ENCODE measurements at regions not wholly inside any gene's neighbourhood (a gene's known extent, or its start where the extent isn't known, plus 50 kb on each side); places are given as distances from the start of the nearest gene placed in this dataset.

- H3K27me3 ChIP-seq (ENCODE audit: control insufficient read depth, insufficient read depth, low read length), result no peaks in the 10 kb centered on the region
These were observed 133.9 kb downstream of the UCHL1 start for GRCh38 chr4:41390661-41391060.

GRCh38 chr4:41391271-41391670 is 134.5 kb downstream of the UCHL1 start:
- Histone ChIP-seq H3K4me1 (ENCODE audit: control insufficient read depth, insufficient read depth, low read length) (peaks cover 11% of the 10 kb centered on the region; the same call in 1 of the 2 replicates), H3K9me3 (ENCODE audit: control insufficient read depth, insufficient read depth, low read length) (no peaks in the 10 kb centered on the region), H3K27ac (ENCODE audit: low read depth, low read length) (no peak overlapping the region)

More at GRCh38 chr4:41390661-41391060, 133.9 kb downstream of the UCHL1 start:
- H3K9ac ChIP-seq (ENCODE audit: low read depth, low read length), result no peak overlapping the region
- H3K9me3 ChIP-seq (ENCODE audit: control insufficient read depth, insufficient read depth, low read length), result no peaks in the 10 kb centered on the region
- H3K4me1 ChIP-seq (ENCODE audit: control insufficient read depth, insufficient read depth, low read length), result peaks cover 5% of the 10 kb centered on the region; the same call in 1 of the 2 replicates
- no peak overlapping the region for H3K27ac ChIP-seq (ENCODE audit: low read depth, low read length)
- no peaks in the 10 kb centered on the region for H3K36me3 ChIP-seq (ENCODE audit: control insufficient read depth, insufficient read depth, low read length)
- H3K4me3 ChIP-seq (ENCODE audit: low read depth, low read length), result no peak overlapping the region

GRCh38 chr4:41394481-41394894 is 137.8 kb downstream of the UCHL1 start:
- no peaks in the 10 kb centered on the region for H3K36me3 ChIP-seq (ENCODE audit: control insufficient read depth, insufficient read depth, low read length)
- no peak overlapping the region for H3K4me3 ChIP-seq (ENCODE audit: low read depth, low read length)
- peaks cover 24% of the 10 kb centered on the region for H3K4me1 ChIP-seq (ENCODE audit: control insufficient read depth, insufficient read depth, low read length)
- no peak overlapping the region for H3K27ac ChIP-seq (ENCODE audit: low read depth, low read length)
- H3K9me3 ChIP-seq (ENCODE audit: control insufficient read depth, insufficient read depth, low read length), result no peaks in the 10 kb centered on the region
- H3K9ac ChIP-seq (ENCODE audit: low read depth, low read length), result no peak overlapping the region
- H3K27me3 ChIP-seq (ENCODE audit: control insufficient read depth, insufficient read depth, low read length), result no peaks in the 10 kb centered on the region

More at GRCh38 chr4:41391271-41391670, 134.5 kb downstream of the UCHL1 start:
- Histone ChIP-seq H3K4me3 (ENCODE audit: low read depth, low read length) (no peak overlapping the region), H3K9ac (ENCODE audit: low read depth, low read length) (no peak overlapping the region), H3K27me3 (ENCODE audit: control insufficient read depth, insufficient read depth, low read length) (no peaks in the 10 kb centered on the region), H3K36me3 (ENCODE audit: control insufficient read depth, insufficient read depth, low read length) (no peaks in the 10 kb centered on the region)

GRCh38 chr4:41396214-41396613 is 139.5 kb downstream of the UCHL1 start:
- peak overlapping the region; percentile 51 for H3K27ac ChIP-seq (ENCODE audit: low read depth, low read length)
- H3K27me3 ChIP-seq (ENCODE audit: control insufficient read depth, insufficient read depth, low read length), result no peaks in the 10 kb centered on the region
- H3K9ac ChIP-seq (ENCODE audit: low read depth, low read length), result no peak overlapping the region
- peaks cover 25% of the 10 kb centered on the region for H3K4me1 ChIP-seq (ENCODE audit: control insufficient read depth, insufficient read depth, low read length)
- no peaks in the 10 kb centered on the region for H3K36me3 ChIP-seq (ENCODE audit: control insufficient read depth, insufficient read depth, low read length)
- H3K4me3 ChIP-seq (ENCODE audit: low read depth, low read length), result no peak overlapping the region
- no peaks in the 10 kb centered on the region for H3K9me3 ChIP-seq (ENCODE audit: control insufficient read depth, insufficient read depth, low read length)

GRCh38 chr4:41396869-41397268 is 140.1 kb downstream of the UCHL1 start:
- no peak overlapping the region for H3K4me3 ChIP-seq (ENCODE audit: low read depth, low read length)
- peaks cover 25% of the 10 kb centered on the region for H3K4me1 ChIP-seq (ENCODE audit: control insufficient read depth, insufficient read depth, low read length)
- no peaks in the 10 kb centered on the region for H3K27me3 ChIP-seq (ENCODE audit: control insufficient read depth, insufficient read depth, low read length)
- no peaks in the 10 kb centered on the region for H3K36me3 ChIP-seq (ENCODE audit: control insufficient read depth, insufficient read depth, low read length)
- no peaks in the 10 kb centered on the region for H3K9me3 ChIP-seq (ENCODE audit: control insufficient read depth, insufficient read depth, low read length)
- no peak overlapping the region for H3K27ac ChIP-seq (ENCODE audit: low read depth, low read length)
- H3K9ac ChIP-seq (ENCODE audit: low read depth, low read length), result no peak overlapping the region

GRCh38 chr4:41399231-41399630 is 138.7 kb upstream of the LIMCH1 start:
- H3K9me3 ChIP-seq (ENCODE audit: control insufficient read depth, insufficient read depth, low read length), result no peaks in the 10 kb centered on the region
- peaks cover 25% of the 10 kb centered on the region for H3K4me1 ChIP-seq (ENCODE audit: control insufficient read depth, insufficient read depth, low read length)
- no peaks in the 10 kb centered on the region for H3K36me3 ChIP-seq (ENCODE audit: control insufficient read depth, insufficient read depth, low read length)
- H3K4me3 ChIP-seq (ENCODE audit: low read depth, low read length), result no peak overlapping the region
- H3K9ac ChIP-seq (ENCODE audit: low read depth, low read length), result no peak overlapping the region
- no peak overlapping the region for H3K27ac ChIP-seq (ENCODE audit: low read depth, low read length)
- H3K27me3 ChIP-seq (ENCODE audit: control insufficient read depth, insufficient read depth, low read length), result no peaks in the 10 kb centered on the region

- no peak overlapping the region for H3K4me3 ChIP-seq (ENCODE audit: low read depth, low read length)
- H3K27me3 ChIP-seq (ENCODE audit: control insufficient read depth, insufficient read depth, low read length), result no peaks in the 10 kb centered on the region
- no peak overlapping the region for H3K27ac ChIP-seq (ENCODE audit: low read depth, low read length)
- H3K36me3 ChIP-seq (ENCODE audit: control insufficient read depth, insufficient read depth, low read length), result no peaks in the 10 kb centered on the region
- peaks cover 25% of the 10 kb centered on the region for H3K4me1 ChIP-seq (ENCODE audit: control insufficient read depth, insufficient read depth, low read length)
- H3K9me3 ChIP-seq (ENCODE audit: control insufficient read depth, insufficient read depth, low read length), result no peaks in the 10 kb centered on the region
- no peak overlapping the region for H3K9ac ChIP-seq (ENCODE audit: low read depth, low read length)
These were observed 137.7 kb upstream of the LIMCH1 start for GRCh38 chr4:41400296-41400695.

GRCh38 chr4:41405464-41406112 is 132.4 kb upstream of the LIMCH1 start:
- H3K9me3 ChIP-seq (ENCODE audit: control insufficient read depth, insufficient read depth, low read length), result no peaks in the 10 kb centered on the region
- H3K9ac ChIP-seq (ENCODE audit: low read depth, low read length), result no peak overlapping the region
- H3K27me3 ChIP-seq (ENCODE audit: control insufficient read depth, insufficient read depth, low read length), result no peaks in the 10 kb centered on the region
- peaks cover 13% of the 10 kb centered on the region for H3K4me1 ChIP-seq (ENCODE audit: control insufficient read depth, insufficient read depth, low read length)
- no peak overlapping the region for H3K27ac ChIP-seq (ENCODE audit: low read depth, low read length)
- no peaks in the 10 kb centered on the region for H3K36me3 ChIP-seq (ENCODE audit: control insufficient read depth, insufficient read depth, low read length)
- H3K4me3 ChIP-seq (ENCODE audit: low read depth, low read length), result no peak overlapping the region

GRCh38 chr4:41406113-41406516 is 131.8 kb upstream of the LIMCH1 start:
- Histone ChIP-seq H3K4me1 (ENCODE audit: control insufficient read depth, insufficient read depth, low read length) (peaks cover 17% of the 10 kb centered on the region), H3K9me3 (ENCODE audit: control insufficient read depth, insufficient read depth, low read length) (no peaks in the 10 kb centered on the region), H3K4me3 (ENCODE audit: low read depth, low read length) (no peak overlapping the region), H3K36me3 (ENCODE audit: control insufficient read depth, insufficient read depth, low read length) (no peaks in the 10 kb centered on the region), H3K9ac (ENCODE audit: low read depth, low read length) (no peak overlapping the region), H3K27me3 (ENCODE audit: control insufficient read depth, insufficient read depth, low read length) (no peaks in the 10 kb centered on the region), H3K27ac (ENCODE audit: low read depth, low read length) (no peak overlapping the region)

- Histone ChIP-seq H3K27ac (ENCODE audit: low read depth, low read length) (no peak overlapping the region), H3K27me3 (ENCODE audit: control insufficient read depth, insufficient read depth, low read length) (no peaks in the 10 kb centered on the region), H3K36me3 (ENCODE audit: control insufficient read depth, insufficient read depth, low read length) (no peaks in the 10 kb centered on the region), H3K9me3 (ENCODE audit: control insufficient read depth, insufficient read depth, low read length) (no peaks in the 10 kb centered on the region), H3K4me3 (ENCODE audit: low read depth, low read length) (no peak overlapping the region), H3K4me1 (ENCODE audit: control insufficient read depth, insufficient read depth, low read length) (peaks cover 21% of the 10 kb centered on the region), H3K9ac (ENCODE audit: low read depth, low read length) (no peak overlapping the region)
These were observed 129.8 kb upstream of the LIMCH1 start for GRCh38 chr4:41408150-41408549.

GRCh38 chr4:41408859-41409593 is 128.9 kb upstream of the LIMCH1 start:
- peaks cover 21% of the 10 kb centered on the region for H3K4me1 ChIP-seq (ENCODE audit: control insufficient read depth, insufficient read depth, low read length)
- H3K9me3 ChIP-seq (ENCODE audit: control insufficient read depth, insufficient read depth, low read length), result no peaks in the 10 kb centered on the region
- no peak overlapping the region for H3K27ac ChIP-seq (ENCODE audit: low read depth, low read length)
- no peak overlapping the region for H3K9ac ChIP-seq (ENCODE audit: low read depth, low read length)
- H3K36me3 ChIP-seq (ENCODE audit: control insufficient read depth, insufficient read depth, low read length), result no peaks in the 10 kb centered on the region
- H3K4me3 ChIP-seq (ENCODE audit: low read depth, low read length), result no peak overlapping the region
- no peaks in the 10 kb centered on the region for H3K27me3 ChIP-seq (ENCODE audit: control insufficient read depth, insufficient read depth, low read length)

Measured in HUES48 (cell line).